Lung (tissue), 11 donors: ENCODE measurements at regions not wholly inside any gene's neighbourhood (a gene's known extent, or its start where the extent isn't known, plus 50 kb on each side); places are given as distances from the start of the nearest gene placed in this dataset.

Experiments used
- ATAC-seq: fragments of 200-7000 bp; cut with Tn5 transposase; one replicate; pipeline ENCODE4 v1.9.1; 2020; ENCODE audit warnings: moderate number of reproducible peaks; ENCODE audit not compliant: insufficient read depth, low FRiP score
- DNase-seq, 3 donors: peaks; one replicate each; pipeline ENCODE4 v3.0.0-alpha.2; 2013 to 2017
- H3K27ac ChIP-seq, 2 donors: one replicate each; pipeline ENCODE4 v1.5.1; 2013; ENCODE audit warnings: mild to moderate bottlenecking in 2 of 2, moderate library complexity in 2 of 2, control low read depth in 1 of 2, inconsistent platforms in 1 of 2, low read depth in 1 of 2, low read length in 1 of 2
- H3K27me3 ChIP-seq, 3 donors: one replicate each; pipeline ENCODE4 v1.5.1; 2013; ENCODE audit warnings: low read length in 2 of 3; ENCODE audit not compliant: control insufficient read depth in 3 of 3, insufficient read depth in 3 of 3
- H3K36me3 ChIP-seq, 4 donors: one replicate each; pipeline ENCODE4 v1.5.1; 2013; ENCODE audit warnings: low read length in 4 of 4, mild to moderate bottlenecking in 1 of 4, moderate library complexity in 1 of 4; ENCODE audit not compliant: control insufficient read depth in 4 of 4, insufficient read depth in 4 of 4
- H3K4me1 ChIP-seq, 5 donors: one replicate each; pipeline ENCODE4 v1.5.1; 2013; ENCODE audit warnings: low read length in 5 of 5, mild to moderate bottlenecking in 2 of 5, moderate library complexity in 1 of 5; ENCODE audit not compliant: control insufficient read depth in 5 of 5, insufficient read depth in 5 of 5
- H3K4me3 ChIP-seq: one replicate; pipeline ENCODE4 v1.5.1; 2013; ENCODE audit warnings: mild to moderate bottlenecking, control low read depth, moderate library complexity
- H3K9ac ChIP-seq, 2 donors: one replicate each; pipeline ENCODE4 v1.5.1; 2013; ENCODE audit warnings: low read length in 2 of 2, control low read depth in 1 of 2; ENCODE audit not compliant: insufficient read depth in 1 of 2
- H3K9me3 ChIP-seq, 4 donors: one replicate each; pipeline ENCODE4 v1.5.1; 2013; ENCODE audit warnings: low read length in 3 of 4, mild to moderate bottlenecking in 1 of 4, moderate library complexity in 1 of 4; ENCODE audit not compliant: control insufficient read depth in 4 of 4, insufficient read depth in 3 of 4
- WGBS, 2 donors: extraction: QIAGEN DNeasy Blood & Tissue Kit; methylation state at CpG; one replicate each; pipeline ENCODE4 v1.1.7; 2013; 5-methylcytosine and 5-hydroxymethylcytosine counted together
- TF ChIP-seq, protein P1 (sequence below): IDR thresholded peaks from 2 replicates; pipeline ENCODE4 v1.5.1; 2012; ENCODE audit warnings: mild to moderate bottlenecking; ENCODE audit errors: control extremely low read depth, extremely low read depth
- donor health status: control.
- donor health status: control.
- donor health status: Bipolar disorder and iron deficiency.
- donor health status: healthy.
- donor health status: DM: yes; HTN: yes; CAD: no.

DNA sequence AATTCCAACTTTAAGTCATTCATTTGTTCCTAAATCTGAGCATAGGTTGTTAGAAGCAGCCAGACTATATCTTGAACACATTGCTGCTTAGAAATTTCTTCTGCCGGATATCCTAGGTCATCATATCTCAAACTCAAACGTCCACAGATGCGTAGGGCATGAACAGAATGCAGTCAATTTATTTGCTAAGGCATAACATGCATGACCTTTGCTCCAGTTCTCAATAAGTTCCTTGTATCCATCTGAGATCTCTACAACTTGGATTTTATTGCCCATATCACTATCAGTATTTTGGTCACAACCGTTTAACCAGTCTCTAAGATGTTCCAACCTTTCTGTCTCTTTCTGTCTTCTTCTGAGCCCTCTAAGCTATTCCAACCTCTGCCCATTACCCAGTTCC is 210.9 kb upstream of the MANEA start:
- Histone ChIP-seq H3K4me1 (no peaks in the 10 kb centered on the region), H3K27ac (no peak overlapping the region), H3K9ac (no peak overlapping the region), H3K9me3 (no peaks in the 10 kb centered on the region), H3K4me3 (no peak overlapping the region), H3K36me3 (no peaks in the 10 kb centered on the region), H3K27me3 (no peaks in the 10 kb centered on the region)
- WGBS, 2 donors: 68 to 74% methylated on average over 4 of the region's 4 CpGs
- ATAC-seq: no peak
- DNase-seq: no peak
- TF ChIP-seq, protein P1, sequence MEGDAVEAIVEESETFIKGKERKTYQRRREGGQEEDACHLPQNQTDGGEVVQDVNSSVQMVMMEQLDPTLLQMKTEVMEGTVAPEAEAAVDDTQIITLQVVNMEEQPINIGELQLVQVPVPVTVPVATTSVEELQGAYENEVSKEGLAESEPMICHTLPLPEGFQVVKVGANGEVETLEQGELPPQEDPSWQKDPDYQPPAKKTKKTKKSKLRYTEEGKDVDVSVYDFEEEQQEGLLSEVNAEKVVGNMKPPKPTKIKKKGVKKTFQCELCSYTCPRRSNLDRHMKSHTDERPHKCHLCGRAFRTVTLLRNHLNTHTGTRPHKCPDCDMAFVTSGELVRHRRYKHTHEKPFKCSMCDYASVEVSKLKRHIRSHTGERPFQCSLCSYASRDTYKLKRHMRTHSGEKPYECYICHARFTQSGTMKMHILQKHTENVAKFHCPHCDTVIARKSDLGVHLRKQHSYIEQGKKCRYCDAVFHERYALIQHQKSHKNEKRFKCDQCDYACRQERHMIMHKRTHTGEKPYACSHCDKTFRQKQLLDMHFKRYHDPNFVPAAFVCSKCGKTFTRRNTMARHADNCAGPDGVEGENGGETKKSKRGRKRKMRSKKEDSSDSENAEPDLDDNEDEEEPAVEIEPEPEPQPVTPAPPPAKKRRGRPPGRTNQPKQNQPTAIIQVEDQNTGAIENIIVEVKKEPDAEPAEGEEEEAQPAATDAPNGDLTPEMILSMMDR: no peak

DNA sequence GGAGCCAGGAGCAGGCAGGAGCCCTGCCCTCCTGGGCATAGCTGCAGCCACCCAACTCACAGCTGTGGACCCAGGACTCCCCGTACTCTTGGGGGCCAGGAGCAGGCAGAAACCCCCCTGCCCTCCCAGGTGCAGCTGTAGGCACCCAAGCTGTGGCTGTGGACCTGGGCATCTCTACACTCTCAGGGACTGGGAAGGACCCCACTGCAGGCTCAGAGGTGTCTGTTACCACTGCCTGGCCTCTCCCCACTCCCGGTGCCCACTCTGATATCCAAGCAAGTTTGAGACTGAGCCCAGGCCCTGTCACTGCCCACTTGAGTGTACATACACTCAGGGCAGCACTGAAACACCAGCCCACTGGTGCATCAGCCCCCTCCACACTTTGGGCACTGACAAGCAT is 193.5 kb upstream of the MANEA start:
- H3K9ac ChIP-seq: no peak overlapping the region
- H3K27me3 ChIP-seq: no peaks in the 10 kb centered on the region
- H3K4me3 ChIP-seq: no peak overlapping the region
- H3K36me3 ChIP-seq: no peaks in the 10 kb centered on the region
- WGBS, 2 donors: 89 to 93% methylated on average over 2 of the region's 2 CpGs
- peaks cover 0 to 5% (median 0%) of the 10 kb centered on the region in 4 donors for H3K9me3 ChIP-seq
- no peak overlapping the region for H3K27ac ChIP-seq
- no peaks in the 10 kb centered on the region for H3K4me1 ChIP-seq
- TF ChIP-seq, protein P1: no peak
- ATAC-seq: no peak
- no peak for DNase-seq

DNA sequence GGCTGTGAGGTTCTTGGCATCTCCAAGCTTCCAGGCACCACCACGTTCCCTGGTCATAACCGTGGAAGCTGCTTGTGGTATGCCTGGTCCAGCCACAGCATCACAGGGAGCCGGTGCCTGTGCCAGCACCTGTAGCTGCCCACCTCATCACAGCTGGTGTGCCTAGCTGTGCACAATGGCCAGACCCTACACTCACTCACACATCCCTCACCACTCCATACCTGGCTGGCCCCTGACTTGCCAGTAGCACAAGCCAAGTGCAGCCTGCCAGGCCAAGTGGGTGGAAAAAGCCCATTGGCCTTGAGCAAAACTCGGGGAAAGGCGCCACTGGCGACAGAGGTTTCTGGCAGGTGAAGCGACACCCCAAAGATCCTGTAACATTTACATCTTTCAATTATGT is 192.3 kb upstream of the MANEA start:
- Histone ChIP-seq H3K4me1 (no peaks in the 10 kb centered on the region), H3K27me3 (no peaks in the 10 kb centered on the region), H3K4me3 (no peak overlapping the region), H3K27ac (no peak overlapping the region), H3K9me3 (peaks cover 0 to 5% (median 0%) of the 10 kb centered on the region in 4 donors), H3K36me3 (no peaks in the 10 kb centered on the region), H3K9ac (no peak overlapping the region)
- TF ChIP-seq, protein P1: no peak
- ATAC-seq (no peak), DNase-seq (no peak)
- WGBS, 2 donors: 90 to 94% methylated on average over 7 of the region's 7 CpGs

DNA sequence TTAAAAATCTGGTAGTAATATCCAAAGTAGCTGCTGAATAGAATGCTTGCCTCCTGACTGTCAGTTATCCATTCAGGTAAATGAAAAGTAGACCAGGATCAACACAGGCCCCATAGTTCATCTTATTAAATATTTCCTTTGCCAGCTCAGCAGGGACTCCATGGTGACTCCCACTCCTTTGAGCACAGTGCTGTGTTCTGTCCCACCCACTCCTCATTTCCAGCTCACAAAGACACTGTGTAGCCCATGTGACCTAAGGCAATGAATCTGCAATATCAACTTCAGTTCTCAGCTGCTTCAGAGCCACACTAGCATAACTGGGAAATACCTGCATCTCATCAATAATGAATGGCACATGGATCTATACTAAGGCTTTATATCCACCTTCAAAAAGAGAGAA is 189.5 kb upstream of the MANEA start:
- no peak for ATAC-seq
- Histone ChIP-seq H3K27me3 (no peaks in the 10 kb centered on the region), H3K36me3 (no peaks in the 10 kb centered on the region), H3K4me3 (no peak overlapping the region), H3K27ac (no peak overlapping the region), H3K4me1 (no peaks in the 10 kb centered on the region), H3K9me3 (peaks cover 0 to 5% (median 0%) of the 10 kb centered on the region in 4 donors), H3K9ac (no peak overlapping the region)
- TF ChIP-seq, protein P1: no peak
- DNase-seq: no peak
